Fibroblast of skin of left biceps (primary cell): ENCODE measurements at regions not wholly inside any gene's neighbourhood (a gene's known extent, or its start where the extent isn't known, plus 50 kb on each side); places are given as distances from the start of the nearest gene placed in this dataset.
"Not testable (repeated sequence)": the region's sequence is repeated elsewhere in the genome, so short reads cannot be mapped to it uniquely, and the experiment has no call there.

ENCODE experiments used
- DNase-seq, 2 experiments: peaks; one replicate each; pipeline ENCODE4 v3.0.0-alpha.2; 2013; ENCODE audit warnings: low read depth in 2 of 2

- DNase-seq: no peak
Observed at GRCh38 chr6:33895296-33895695, 91.5 kb upstream of the MLN start.

- DNase-seq: no peak
Observed at GRCh38 chr6:33894438-33894837, 90.6 kb upstream of the MLN start.

- no peak for DNase-seq
Observed at GRCh38 chr6:33892581-33893346, 89.0 kb upstream of the MLN start.

- DNase-seq: no peak
Observed at GRCh38 chr6:33888664-33889200, 84.9 kb upstream of the MLN start.

GRCh38 chr6:33888183-33888582 lies 84.4 kb upstream of the MLN start:
- DNase-seq: no peak

- peak; percentile 59 to 61 for DNase-seq
Observed at GRCh38 chr6:33886673-33887144, 82.9 kb upstream of the MLN start.

- no peak for DNase-seq
Observed at GRCh38 chr6:33885132-33886057, 81.6 kb upstream of the MLN start.

GRCh38 chr6:33883621-33884020 lies 79.8 kb upstream of the MLN start:
- not testable (repeated sequence) for DNase-seq

- no peak for DNase-seq
Observed at GRCh38 chr6:33882154-33882553, 78.4 kb upstream of the MLN start.

GRCh38 chr6:33880766-33881165 lies 77.0 kb upstream of the MLN start:
- no peak for DNase-seq

GRCh38 chr6:33880104-33880678 lies 76.4 kb upstream of the MLN start:
- no peak for DNase-seq

GRCh38 chr6:33878562-33878961 lies 74.8 kb upstream of the MLN start:
- DNase-seq: no peak

GRCh38 chr6:33877982-33878535 lies 74.3 kb upstream of the MLN start:
- DNase-seq: no peak

GRCh38 chr6:33875696-33876095 lies 71.9 kb upstream of the MLN start:
- DNase-seq: no peak

GRCh38 chr6:33875141-33875581 lies 71.4 kb upstream of the MLN start:
- DNase-seq: no peak

GRCh38 chr6:33874136-33874760 lies 70.4 kb upstream of the MLN start:
- no peak for DNase-seq

- no peak for DNase-seq
Observed at GRCh38 chr6:33872761-33873160, 69.0 kb upstream of the MLN start.

GRCh38 chr6:33869826-33870423 lies 66.1 kb upstream of the MLN start:
- DNase-seq: no peak

GRCh38 chr6:33869121-33869520 lies 65.3 kb upstream of the MLN start:
- DNase-seq: no peak

- no peak for DNase-seq
Observed at GRCh38 chr6:33868141-33868540, 64.3 kb upstream of the MLN start.
